NCI-H446 treated with DMSO at 0.1 percent for 48 hours (cell line): ENCODE measurements at regions not wholly inside any gene's neighbourhood (a gene's known extent, or its start where the extent isn't known, plus 50 kb on each side); places are given as distances from the start of the nearest gene placed in this dataset.

Experiments
- DNase-seq: peaks from one replicate; lab custom pipeline; 2025; lab: John Stamatoyannopoulos, UW

GRCh38 chr17:52227926-52228325 is 69.4 kb upstream of the CA10 start:
- DNase-seq, result no peak

GRCh38 chr17:52213451-52213850 is 54.9 kb upstream of the CA10 start:
- DNase-seq, result no peak

GRCh38 chr17:52212851-52213250 is 54.3 kb upstream of the CA10 start:
- DNase-seq, result no peak

GRCh38 chr17:52209507-52209906 is 51.0 kb upstream of the CA10 start:
- DNase-seq, result no peak
